Fibroblast of pulmonary artery (primary cell): ENCODE measurements at regions not wholly inside any gene's neighbourhood (a gene's known extent, or its start where the extent isn't known, plus 50 kb on each side); places are given as distances from the start of the nearest gene placed in this dataset.

Source experiments
- DNase-seq: peaks from one replicate; pipeline ENCODE4 v3.0.0-alpha.2; 2010; ENCODE audit warnings: low read depth
- H3K4me3 ChIP-seq: replicated peaks from 2 replicates; pipeline ENCODE4 v1.5.1; 2011; ENCODE audit warnings: low read depth, mild to moderate bottlenecking, control low read depth, low read length, moderate library complexity
- CTCF ChIP-seq: IDR thresholded peaks from 2 replicates; pipeline ENCODE4 v1.5.1; 2011; ENCODE audit warnings: mild to moderate bottlenecking, control low read depth, low read length, inconsistent platforms; ENCODE audit errors: missing control alignments

GRCh38 chr14:30803185-30803584 is 71.2 kb upstream of the COCH start:
- no peak for TF ChIP-seq CTCF
- H3K4me3 ChIP-seq: no peak overlapping the region
- DNase-seq: peak; percentile 10

- H3K4me3 ChIP-seq: no peak overlapping the region
- no peak for DNase-seq
- no peak for TF ChIP-seq CTCF
Observed at GRCh38 chr14:30805284-30805683, 69.1 kb upstream of the COCH start.

GRCh38 chr14:30808576-30808975 is 65.8 kb upstream of the COCH start:
- no peak overlapping the region for H3K4me3 ChIP-seq
- DNase-seq: no peak
- no peak for TF ChIP-seq CTCF

- no peak for TF ChIP-seq CTCF
- no peak overlapping the region for H3K4me3 ChIP-seq
- DNase-seq: no peak
Observed at GRCh38 chr14:30813216-30813615, 61.1 kb upstream of the COCH start.

GRCh38 chr14:30820674-30821073 is 53.7 kb upstream of the COCH start:
- no peak overlapping the region for H3K4me3 ChIP-seq
- DNase-seq: no peak
- TF ChIP-seq CTCF: no peak

GRCh38 chr14:30822080-30822571 is 52.2 kb upstream of the COCH start:
- TF ChIP-seq CTCF: no peak
- H3K4me3 ChIP-seq: no peak overlapping the region
- no peak for DNase-seq
